Testis (tissue), 2 donors: ENCODE measurements at regions not wholly inside any gene's neighbourhood (a gene's known extent, or its start where the extent isn't known, plus 50 kb on each side); places are given as distances from the start of the nearest gene placed in this dataset.

Experiments used
- CTCF ChIP-seq, 3 experiments: fragments of 450-650 bp in 2 of 3; fragments of 200-600 bp in 1 of 3; sonication (generic) in 1 of 3; IDR thresholded peaks; one replicate each; pipeline ENCODE4 v1.5.1; 2016 to 2019; ENCODE audit warnings: antibody characterized with exemption in 3 of 3, mild to moderate bottlenecking in 2 of 3, moderate library complexity in 1 of 3
- POLR2A ChIP-seq: fragments of 450-650 bp; IDR thresholded peaks from one replicate; pipeline ENCODE4 v1.6.1; 2017; ENCODE audit warnings: antibody characterized with exemption, mild to moderate bottlenecking, moderate library complexity

- TF ChIP-seq CTCF (IDR thresholded peaks at IDR 0.05) (no peak), POLR2A (no peak)
Measured at GRCh38 chr3:194285024-194285849, 65.9 kb downstream of the CPN2 start.
